SK-N-SH (cell line): ENCODE measurements at regions not wholly inside any gene's neighbourhood (a gene's known extent, or its start where the extent isn't known, plus 50 kb on each side); places are given as distances from the start of the nearest gene placed in this dataset.

ENCODE experiments used
- CTCF ChIA-PET: fragments of 300-600, 350-600 bp; formaldehyde crosslinking; extraction: SDS; loops from one replicate; lab custom pipeline; 2021; lab: Yijun Ruan, JAX
- POLR2A ChIA-PET: fragments of 350-600 bp; sonication (Branson Sonifier 250); formaldehyde crosslinking; extraction: SDS; loops from one replicate; lab custom pipeline; 2020; ENCODE audit warnings: antibody characterized with exemption, inconsistent platforms; lab: Yijun Ruan, JAX
- DNase-seq: peaks from one replicate; pipeline ENCODE4 v3.0.0; 2012
- H2AFZ ChIP-seq: fragments of 200-600 bp; sonication (generic); 2 replicates; pipeline ENCODE4 v1.8.1; 2016; ENCODE audit warnings: antibody characterized with exemption, mild to moderate bottlenecking, low read depth
- H3F3A ChIP-seq: fragments of 200-600 bp; sonication (generic); replicated peaks from 2 replicates; pipeline ENCODE3; 2016; ENCODE audit warnings: antibody characterized with exemption, mild to moderate bottlenecking; ENCODE audit not compliant: insufficient read depth
- H3K27ac ChIP-seq, 2 experiments: fragments of 200-500 bp in 1 of 2; fragments of 200-600 bp in 1 of 2; sonication (Bioruptor generic) in 1 of 2; sonication (generic), shearing (Covaris generic) in 1 of 2; 2 replicates each; pipeline versions ENCODE4 v1.5.1 to v1.6.1; 2014 to 2016; ENCODE audit warnings: low read depth in 2 of 2, inconsistent platforms in 1 of 2, low read length in 1 of 2, mild to moderate bottlenecking in 1 of 2, mixed read lengths in 1 of 2
- H3K27me3 ChIP-seq: fragments of 200-600 bp; sonication (generic), shearing (Covaris generic); 2 replicates; pipeline ENCODE4 v1.6.1; 2016; ENCODE audit warnings: mixed run types; ENCODE audit not compliant: insufficient read depth
- H3K36me3 ChIP-seq, 2 experiments: fragments of 200-500 bp in 1 of 2; fragments of 200-600 bp in 1 of 2; sonication (Bioruptor generic) in 1 of 2; sonication (generic) in 1 of 2; replicated peaks in 1 of 2; 2 replicates each; pipeline versions ENCODE3 to v1.5.1; 2014 to 2016; ENCODE audit warnings: low read length in 1 of 2, mild to moderate bottlenecking in 1 of 2; ENCODE audit not compliant: insufficient read depth in 2 of 2, control insufficient read depth in 1 of 2
- H3K4me1 ChIP-seq, 2 experiments: fragments of 200-500 bp in 1 of 2; fragments of 200-600 bp in 1 of 2; sonication (Bioruptor generic) in 1 of 2; sonication (generic), shearing (Covaris generic) in 1 of 2; 2 replicates each; pipeline versions ENCODE4 v1.5.1 to v1.6.1; 2014 to 2016; ENCODE audit warnings: low read depth in 1 of 2, low read length in 1 of 2, mixed run types in 1 of 2; ENCODE audit not compliant: insufficient read depth in 2 of 2, control insufficient read depth in 1 of 2
- H3K4me2 ChIP-seq: fragments of 200-600 bp; sonication (generic), shearing (Covaris generic); 2 replicates; pipeline ENCODE4 v1.6.1; 2017; ENCODE audit warnings: mixed run types
- H3K4me3 ChIP-seq, 2 experiments: fragments of 200-500 bp in 1 of 2; fragments of 200-600 bp in 1 of 2; sonication (Bioruptor generic) in 1 of 2; sonication (generic), shearing (Covaris generic) in 1 of 2; 2 replicates each; pipeline versions ENCODE4 v1.5.1 to v1.8.1; 2014 to 2016; ENCODE audit warnings: low read depth in 2 of 2, inconsistent platforms in 1 of 2, low read length in 1 of 2, mild to moderate bottlenecking in 1 of 2, mixed read lengths in 1 of 2, moderate library complexity in 1 of 2
- H3K79me2 ChIP-seq: fragments of 200-600 bp; sonication (generic); 2 replicates; pipeline ENCODE4 v1.8.1; 2017; ENCODE audit warnings: mild to moderate bottlenecking; ENCODE audit not compliant: insufficient read depth
- H3K9ac ChIP-seq: fragments of 200-600 bp; sonication (generic); 2 replicates; pipeline ENCODE4 v1.6.1; 2017; ENCODE audit warnings: mixed run types
- H3K9me2 ChIP-seq: fragments of 200-600 bp; sonication (generic); 2 replicates; pipeline ENCODE4 v1.6.1; 2017; ENCODE audit warnings: mixed run types
- H3K9me3 ChIP-seq: fragments of 200-600 bp; sonication (generic); 2 replicates; pipeline ENCODE4 v1.6.1; 2017; ENCODE audit warnings: mixed run types, mild to moderate bottlenecking, moderate library complexity
- H4K20me1 ChIP-seq: fragments of 200-600 bp; sonication (generic); 2 replicates; pipeline ENCODE4 v1.6.1; 2017; ENCODE audit warnings: mild to moderate bottlenecking, mixed run types; ENCODE audit not compliant: insufficient read depth
- CHD2 ChIP-seq: fragments of 150-350 bp; IDR thresholded peaks from 2 replicates; pipeline ENCODE4 v1.6.1; 2018; ENCODE audit warnings: low read length; ENCODE audit not compliant: partially characterized antibody
- EP300 ChIP-seq, 2 experiments: IDR thresholded peaks; 2 replicates each; pipeline versions ENCODE4 v1.4.0 to v1.6.1; 2012; ENCODE audit warnings: borderline replicate concordance in 1 of 2, low read depth in 1 of 2, low read length in 1 of 2
- GABPA ChIP-seq: IDR thresholded peaks from 2 replicates; pipeline ENCODE4 v1.4.0; 2012; ENCODE audit warnings: low read depth, mild to moderate bottlenecking
- MEF2A ChIP-seq: IDR thresholded peaks from 2 replicates; pipeline ENCODE4 v1.4.0; 2012; ENCODE audit warnings: low read depth, borderline replicate concordance
- NRF1 ChIP-seq: IDR thresholded peaks from 2 replicates; pipeline ENCODE4 v1.6.1; 2012; ENCODE audit warnings: low read depth, mild to moderate bottlenecking, low read length
- POLR2AphosphoS5 ChIP-seq: IDR thresholded peaks from 2 replicates; pipeline ENCODE4 v1.6.1; 2012; ENCODE audit warnings: low read depth, low read length
- RCOR1 ChIP-seq: fragments of 150-350 bp; IDR thresholded peaks from 2 replicates; pipeline ENCODE4 v1.6.1; 2017; ENCODE audit warnings: antibody characterized with exemption, low read length
- RFX5 ChIP-seq: IDR thresholded peaks from 2 replicates; pipeline ENCODE4 v1.6.1; 2012; ENCODE audit warnings: mild to moderate bottlenecking, improper control_type of control experiment, low read length
- RXRA ChIP-seq: IDR thresholded peaks from 2 replicates; pipeline ENCODE4 v1.4.0; 2012; ENCODE audit warnings: low read depth, mild to moderate bottlenecking, borderline replicate concordance
- SIN3A ChIP-seq: IDR thresholded peaks from 2 replicates; pipeline ENCODE4 v1.6.1; 2012; ENCODE audit warnings: low read depth, mild to moderate bottlenecking, low read length, moderate library complexity, borderline replicate concordance
- SMC3 ChIP-seq: IDR thresholded peaks from 2 replicates; pipeline ENCODE4 v1.6.1; 2012; ENCODE audit warnings: low read depth, low read length, improper control_type of control experiment
- TAF1 ChIP-seq: IDR thresholded peaks from 2 replicates; pipeline ENCODE4 v1.6.1; 2012; ENCODE audit warnings: low read depth, mild to moderate bottlenecking, low read length, moderate library complexity, borderline replicate concordance
- TCF12 ChIP-seq: IDR thresholded peaks from 2 replicates; pipeline ENCODE4 v1.4.0; 2012
- WGBS: methylation state at CpG from one replicate; pipeline ENCODE4 v1.1.6; 2017; ENCODE audit warnings: low lambda C conversion rate; 5-methylcytosine and 5-hydroxymethylcytosine counted together
- TF ChIP-seq, protein P1 (sequence below): fragments of 150-350 bp; IDR thresholded peaks from 2 replicates; pipeline ENCODE4 v1.6.1; 2017; ENCODE audit warnings: antibody characterized with exemption, low read length, low read depth, borderline replicate concordance
- TF ChIP-seq, protein P2 (sequence below): IDR thresholded peaks from 2 replicates; pipeline ENCODE4 v1.6.1; 2012; ENCODE audit warnings: mild to moderate bottlenecking, low read depth, low read length, moderate library complexity
- TF ChIP-seq, protein P3 (sequence below): IDR thresholded peaks from 2 replicates; pipeline ENCODE4; 2012
- TF ChIP-seq, protein P4 (sequence below): fragments of 200-600 bp; sonication (generic); IDR thresholded peaks from 2 replicates; pipeline ENCODE4 v1.6.1; 2017; ENCODE audit warnings: antibody characterized with exemption, mild to moderate bottlenecking, moderate library complexity
- TF ChIP-seq, protein P5 (sequence below): IDR thresholded peaks from 2 replicates; pipeline ENCODE4 v1.4.0; 2012; ENCODE audit warnings: low read depth
- TF ChIP-seq, protein P6 (sequence below): IDR thresholded peaks from 2 replicates; pipeline ENCODE4 v1.4.0; 2012; ENCODE audit warnings: low read depth, borderline replicate concordance

DNA sequence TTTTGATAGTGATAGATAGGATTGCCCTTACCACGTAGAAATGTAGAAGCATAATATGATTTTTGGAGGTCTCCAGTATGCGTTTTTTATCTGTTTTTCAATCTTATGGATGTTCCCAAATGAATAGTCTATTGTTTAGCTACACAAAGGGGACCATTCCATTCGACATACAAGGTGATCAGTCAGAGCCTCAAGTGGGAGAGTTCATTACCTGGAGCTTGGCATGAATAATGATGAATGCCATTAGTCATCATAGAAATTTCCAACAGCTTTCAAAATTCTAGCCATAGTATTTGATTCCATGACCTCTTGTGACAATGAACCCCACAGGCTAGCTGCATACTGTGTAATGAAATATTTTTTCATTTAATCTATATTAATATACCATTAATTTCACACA is 123.6 kb downstream of the PDHA2 start (continued):
- TF ChIP-seq GABPA = no peak
- TF ChIP-seq EP300 (IDR thresholded peaks at IDR 0.05; ENCODE audit: borderline replicate concordance in 1 of 2, low read depth in 1 of 2, low read length in 1 of 2) = no peak
- TF ChIP-seq, protein P1, sequence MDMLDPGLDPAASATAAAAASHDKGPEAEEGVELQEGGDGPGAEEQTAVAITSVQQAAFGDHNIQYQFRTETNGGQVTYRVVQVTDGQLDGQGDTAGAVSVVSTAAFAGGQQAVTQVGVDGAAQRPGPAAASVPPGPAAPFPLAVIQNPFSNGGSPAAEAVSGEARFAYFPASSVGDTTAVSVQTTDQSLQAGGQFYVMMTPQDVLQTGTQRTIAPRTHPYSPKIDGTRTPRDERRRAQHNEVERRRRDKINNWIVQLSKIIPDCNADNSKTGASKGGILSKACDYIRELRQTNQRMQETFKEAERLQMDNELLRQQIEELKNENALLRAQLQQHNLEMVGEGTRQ = no peak
- TF ChIP-seq POLR2AphosphoS5 = no peak
- no peak for TF ChIP-seq RFX5
- TF ChIP-seq TAF1 = no peak
- no peak for TF ChIP-seq SMC3

DNA sequence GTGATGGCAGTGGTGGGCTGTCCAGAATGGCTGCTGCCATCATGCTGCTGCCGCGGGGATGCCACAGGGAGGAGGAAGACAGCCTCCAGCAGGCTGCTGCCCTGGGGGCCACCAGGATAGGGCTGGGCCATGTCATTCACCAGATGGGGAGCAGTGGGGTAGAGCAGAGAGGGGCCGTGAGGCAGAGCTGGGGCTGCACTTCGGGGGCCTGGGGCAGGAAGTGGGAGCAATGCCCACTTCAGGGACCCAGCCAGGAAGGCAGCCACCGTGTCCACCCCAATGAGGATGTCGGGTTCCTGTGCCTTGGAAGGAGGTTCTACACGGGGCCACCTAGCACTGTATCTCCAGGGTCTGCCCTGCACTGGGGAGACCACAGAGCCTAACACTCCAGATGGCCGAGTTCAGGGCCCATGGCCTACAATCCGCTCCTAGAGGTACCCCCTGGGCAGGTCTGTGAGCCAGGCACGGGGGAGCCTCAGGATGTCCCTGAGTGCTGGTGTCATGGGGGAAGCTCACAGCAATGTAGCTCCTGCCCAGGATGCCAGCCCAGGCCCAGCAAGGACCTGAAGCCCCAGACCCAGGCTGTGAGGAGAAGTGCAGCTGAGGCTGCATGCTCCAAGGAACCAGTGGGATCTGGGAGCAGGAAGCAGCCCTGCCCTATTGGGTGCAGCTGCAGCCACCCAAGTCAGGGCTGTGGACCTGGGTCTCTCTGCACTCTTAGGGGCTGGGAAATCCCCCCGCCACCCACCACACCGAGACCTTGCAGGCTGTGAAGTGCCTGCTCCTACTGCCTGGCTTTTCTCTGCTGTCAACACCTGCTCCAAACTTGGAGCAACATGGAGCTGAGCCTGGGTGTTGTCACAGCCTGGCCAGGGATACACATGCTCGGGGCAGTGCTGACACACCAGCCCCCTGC is 140.3 kb downstream of the PDHA2 start:
- Histone ChIP-seq H3K27me3 (no peaks in the 10 kb centered on the region), H3K4me3 (no peak overlapping the region), H3F3A (no peaks in the 10 kb centered on the region), H2AFZ (no peak overlapping the region), H3K4me1 (no peaks in the 10 kb centered on the region), H4K20me1 (no peaks in the 10 kb centered on the region), H3K27ac (no peak overlapping the region), H3K36me3 (no peaks in the 10 kb centered on the region), H3K9me3 (no peaks in the 10 kb centered on the region), H3K9ac (no peak overlapping the region), H3K9me2 (no peaks in the 10 kb centered on the region), H3K4me2 (no peak overlapping the region), H3K79me2 (no peaks in the 10 kb centered on the region)
- DNase-seq = no peak
- WGBS = 45% methylated on average over 4 of the region's 13 CpGs
- no peak for TF ChIP-seq SMC3
- no peak for TF ChIP-seq TCF12
- TF ChIP-seq CHD2 = no peak
- TF ChIP-seq RCOR1 = no peak
- TF ChIP-seq, protein P2, sequence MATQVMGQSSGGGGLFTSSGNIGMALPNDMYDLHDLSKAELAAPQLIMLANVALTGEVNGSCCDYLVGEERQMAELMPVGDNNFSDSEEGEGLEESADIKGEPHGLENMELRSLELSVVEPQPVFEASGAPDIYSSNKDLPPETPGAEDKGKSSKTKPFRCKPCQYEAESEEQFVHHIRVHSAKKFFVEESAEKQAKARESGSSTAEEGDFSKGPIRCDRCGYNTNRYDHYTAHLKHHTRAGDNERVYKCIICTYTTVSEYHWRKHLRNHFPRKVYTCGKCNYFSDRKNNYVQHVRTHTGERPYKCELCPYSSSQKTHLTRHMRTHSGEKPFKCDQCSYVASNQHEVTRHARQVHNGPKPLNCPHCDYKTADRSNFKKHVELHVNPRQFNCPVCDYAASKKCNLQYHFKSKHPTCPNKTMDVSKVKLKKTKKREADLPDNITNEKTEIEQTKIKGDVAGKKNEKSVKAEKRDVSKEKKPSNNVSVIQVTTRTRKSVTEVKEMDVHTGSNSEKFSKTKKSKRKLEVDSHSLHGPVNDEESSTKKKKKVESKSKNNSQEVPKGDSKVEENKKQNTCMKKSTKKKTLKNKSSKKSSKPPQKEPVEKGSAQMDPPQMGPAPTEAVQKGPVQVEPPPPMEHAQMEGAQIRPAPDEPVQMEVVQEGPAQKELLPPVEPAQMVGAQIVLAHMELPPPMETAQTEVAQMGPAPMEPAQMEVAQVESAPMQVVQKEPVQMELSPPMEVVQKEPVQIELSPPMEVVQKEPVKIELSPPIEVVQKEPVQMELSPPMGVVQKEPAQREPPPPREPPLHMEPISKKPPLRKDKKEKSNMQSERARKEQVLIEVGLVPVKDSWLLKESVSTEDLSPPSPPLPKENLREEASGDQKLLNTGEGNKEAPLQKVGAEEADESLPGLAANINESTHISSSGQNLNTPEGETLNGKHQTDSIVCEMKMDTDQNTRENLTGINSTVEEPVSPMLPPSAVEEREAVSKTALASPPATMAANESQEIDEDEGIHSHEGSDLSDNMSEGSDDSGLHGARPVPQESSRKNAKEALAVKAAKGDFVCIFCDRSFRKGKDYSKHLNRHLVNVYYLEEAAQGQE = no peak
- TF ChIP-seq, protein P3, sequence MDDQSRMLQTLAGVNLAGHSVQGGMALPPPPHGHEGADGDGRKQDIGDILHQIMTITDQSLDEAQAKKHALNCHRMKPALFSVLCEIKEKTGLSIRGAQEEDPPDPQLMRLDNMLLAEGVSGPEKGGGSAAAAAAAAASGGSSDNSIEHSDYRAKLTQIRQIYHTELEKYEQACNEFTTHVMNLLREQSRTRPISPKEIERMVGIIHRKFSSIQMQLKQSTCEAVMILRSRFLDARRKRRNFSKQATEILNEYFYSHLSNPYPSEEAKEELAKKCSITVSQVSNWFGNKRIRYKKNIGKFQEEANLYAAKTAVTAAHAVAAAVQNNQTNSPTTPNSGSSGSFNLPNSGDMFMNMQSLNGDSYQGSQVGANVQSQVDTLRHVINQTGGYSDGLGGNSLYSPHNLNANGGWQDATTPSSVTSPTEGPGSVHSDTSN = no peak
- TF ChIP-seq SIN3A = no peak
- TF ChIP-seq, protein P4, sequence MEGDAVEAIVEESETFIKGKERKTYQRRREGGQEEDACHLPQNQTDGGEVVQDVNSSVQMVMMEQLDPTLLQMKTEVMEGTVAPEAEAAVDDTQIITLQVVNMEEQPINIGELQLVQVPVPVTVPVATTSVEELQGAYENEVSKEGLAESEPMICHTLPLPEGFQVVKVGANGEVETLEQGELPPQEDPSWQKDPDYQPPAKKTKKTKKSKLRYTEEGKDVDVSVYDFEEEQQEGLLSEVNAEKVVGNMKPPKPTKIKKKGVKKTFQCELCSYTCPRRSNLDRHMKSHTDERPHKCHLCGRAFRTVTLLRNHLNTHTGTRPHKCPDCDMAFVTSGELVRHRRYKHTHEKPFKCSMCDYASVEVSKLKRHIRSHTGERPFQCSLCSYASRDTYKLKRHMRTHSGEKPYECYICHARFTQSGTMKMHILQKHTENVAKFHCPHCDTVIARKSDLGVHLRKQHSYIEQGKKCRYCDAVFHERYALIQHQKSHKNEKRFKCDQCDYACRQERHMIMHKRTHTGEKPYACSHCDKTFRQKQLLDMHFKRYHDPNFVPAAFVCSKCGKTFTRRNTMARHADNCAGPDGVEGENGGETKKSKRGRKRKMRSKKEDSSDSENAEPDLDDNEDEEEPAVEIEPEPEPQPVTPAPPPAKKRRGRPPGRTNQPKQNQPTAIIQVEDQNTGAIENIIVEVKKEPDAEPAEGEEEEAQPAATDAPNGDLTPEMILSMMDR = no peak
- TF ChIP-seq RFX5 = no peak
- TF ChIP-seq, protein P5, sequence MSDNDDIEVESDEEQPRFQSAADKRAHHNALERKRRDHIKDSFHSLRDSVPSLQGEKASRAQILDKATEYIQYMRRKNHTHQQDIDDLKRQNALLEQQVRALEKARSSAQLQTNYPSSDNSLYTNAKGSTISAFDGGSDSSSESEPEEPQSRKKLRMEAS = no peak
- TF ChIP-seq RXRA = no peak
- TF ChIP-seq NRF1 = no peak
- no peak for TF ChIP-seq MEF2A
- no peak for TF ChIP-seq POLR2AphosphoS5
- TF ChIP-seq, protein P6, sequence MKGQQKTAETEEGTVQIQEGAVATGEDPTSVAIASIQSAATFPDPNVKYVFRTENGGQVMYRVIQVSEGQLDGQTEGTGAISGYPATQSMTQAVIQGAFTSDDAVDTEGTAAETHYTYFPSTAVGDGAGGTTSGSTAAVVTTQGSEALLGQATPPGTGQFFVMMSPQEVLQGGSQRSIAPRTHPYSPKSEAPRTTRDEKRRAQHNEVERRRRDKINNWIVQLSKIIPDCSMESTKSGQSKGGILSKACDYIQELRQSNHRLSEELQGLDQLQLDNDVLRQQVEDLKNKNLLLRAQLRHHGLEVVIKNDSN = no peak
- POLR2A ChIA-PET = no interaction called here
- CTCF ChIA-PET = interaction anchor here (0.6 kb wide), 1 partner anchor 297 kb away, joined by 3 read pairs; no protein-coding TSS in a partner anchor
